HG02973 (cell line): ENCODE measurements at regions not wholly inside any gene's neighbourhood (a gene's known extent, or its start where the extent isn't known, plus 50 kb on each side); places are given as distances from the start of the nearest gene placed in this dataset.

ENCODE experiments used
- ATAC-seq: cut with Tn5 transposase; IDR thresholded peaks from one replicate; pipeline ENCODE4 v1.9.1; 2021; ENCODE audit warnings: moderate library complexity; ENCODE audit not compliant: unreplicated experiment

DNA sequence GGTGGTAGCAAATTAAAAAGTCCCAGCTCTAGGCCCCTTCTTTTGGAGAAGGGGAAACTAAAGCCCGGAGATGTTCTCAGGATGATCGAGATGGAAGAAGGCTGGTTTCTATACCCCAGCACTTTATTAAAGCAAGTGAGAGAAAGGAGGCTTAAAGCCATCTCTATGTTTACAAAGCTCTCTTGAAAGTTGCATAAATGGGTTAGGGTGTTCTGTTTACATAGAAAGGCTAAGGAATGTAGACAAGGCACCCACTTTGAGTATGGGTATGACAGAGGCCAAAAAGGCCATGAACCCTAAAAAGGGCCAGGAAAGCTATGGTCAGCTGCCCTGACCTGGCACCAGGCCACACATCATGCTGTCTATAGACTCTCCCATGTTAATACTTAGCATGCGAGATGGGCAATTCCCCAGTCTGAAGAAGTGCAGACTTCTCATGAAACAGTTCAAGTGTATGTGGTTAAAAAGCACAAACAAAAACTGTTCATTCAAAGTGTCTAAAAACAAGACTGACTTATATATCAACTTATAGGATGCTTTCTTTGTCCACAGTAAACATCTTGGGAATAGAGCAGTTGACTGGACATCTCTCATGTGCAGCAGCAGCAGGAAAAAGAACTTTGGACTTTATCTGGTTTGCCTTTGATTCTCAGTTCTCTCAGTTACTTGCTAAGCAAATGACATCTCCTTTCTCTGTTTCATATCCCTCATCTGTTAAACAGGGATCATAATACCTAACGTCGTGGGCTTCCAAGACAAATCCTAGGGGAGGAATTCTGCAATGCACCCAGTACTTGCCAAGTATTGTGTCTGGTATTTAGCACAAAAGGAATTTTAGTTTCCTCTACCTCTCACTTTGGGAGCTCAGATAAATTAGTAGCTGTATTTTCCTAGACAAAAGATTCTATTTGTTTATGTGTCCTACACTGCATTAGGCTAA, 521.6 kb downstream of the PLPP3 start:
- ATAC-seq: no peak

DNA sequence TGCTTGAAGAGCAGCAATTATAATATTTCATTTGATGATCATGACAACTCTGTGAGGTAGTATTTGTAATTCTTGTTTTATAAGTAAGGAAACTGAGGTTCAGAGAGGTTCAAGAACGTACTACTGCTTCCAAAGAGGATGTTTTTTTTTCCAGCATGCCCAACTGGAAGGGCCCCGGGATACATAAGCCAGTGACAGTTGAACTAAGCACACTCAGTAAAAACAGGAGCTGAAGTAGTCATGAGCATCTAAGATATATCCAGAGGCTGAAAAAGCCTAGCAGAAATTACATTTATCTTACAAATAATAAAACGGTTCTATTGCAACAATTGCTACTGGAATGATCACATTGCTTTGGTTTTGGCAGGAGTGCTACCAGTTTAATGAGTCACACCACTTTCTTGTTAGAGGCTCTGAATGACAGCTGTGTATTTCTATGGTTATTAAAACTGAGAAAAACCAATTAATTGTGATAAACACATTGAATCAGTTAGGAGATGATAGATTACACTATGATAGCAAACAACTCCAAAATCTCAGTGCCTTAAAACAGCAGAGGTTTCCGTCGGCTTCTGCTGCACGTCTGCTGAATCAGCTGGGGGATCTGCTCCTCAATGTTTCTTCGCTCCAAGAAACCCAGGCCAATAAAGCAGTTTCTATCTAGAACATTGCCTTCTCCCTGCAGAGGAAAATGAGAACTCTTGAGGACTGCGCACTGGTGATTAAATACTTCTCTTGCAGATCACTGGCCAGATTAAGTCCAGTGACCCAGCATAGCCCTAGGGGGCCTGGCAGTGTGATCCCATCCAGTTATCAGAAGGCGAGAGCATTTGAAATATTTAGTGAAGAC, 522.7 kb downstream of the PLPP3 start:
- no peak for ATAC-seq

DNA sequence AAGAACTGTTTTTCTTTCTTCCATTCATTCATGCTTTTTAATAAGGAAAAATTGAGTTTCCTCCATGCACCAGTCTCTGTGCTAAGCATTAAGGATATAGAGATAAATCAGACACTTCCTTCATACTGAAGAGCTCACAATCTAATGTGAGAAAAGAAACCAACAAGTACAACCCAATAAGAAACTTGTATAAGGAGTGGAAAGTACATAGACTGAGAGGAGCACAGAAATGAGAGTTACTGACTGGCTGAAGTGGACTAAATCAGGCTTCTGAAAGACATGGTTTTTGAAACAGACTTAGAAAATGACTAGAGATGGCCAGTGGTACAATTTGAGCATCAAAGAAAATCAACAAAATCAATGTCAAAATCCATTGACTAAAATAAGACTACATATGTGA, 524.4 kb downstream of the PLPP3 start:
- no peak for ATAC-seq

DNA sequence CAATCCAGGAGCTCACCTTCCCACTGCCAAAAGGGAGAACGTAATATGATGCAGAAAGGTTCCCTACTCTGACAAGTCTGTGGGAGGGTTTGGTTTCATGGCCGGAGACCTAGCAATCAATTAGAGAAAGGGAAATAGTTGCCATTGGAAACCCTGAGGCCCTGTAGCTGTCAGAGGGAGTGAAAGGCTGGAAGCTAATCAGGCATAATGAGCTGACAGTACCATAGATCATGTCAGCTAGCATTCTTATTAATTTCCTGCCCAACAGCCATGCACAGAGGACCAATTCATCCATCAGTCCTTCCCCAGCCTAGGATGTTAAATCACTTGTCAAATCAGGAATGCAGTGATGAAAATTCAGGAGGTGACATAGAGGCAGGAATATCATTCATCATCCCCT, 527.3 kb downstream of the PLPP3 start:
- ATAC-seq: no peak

DNA sequence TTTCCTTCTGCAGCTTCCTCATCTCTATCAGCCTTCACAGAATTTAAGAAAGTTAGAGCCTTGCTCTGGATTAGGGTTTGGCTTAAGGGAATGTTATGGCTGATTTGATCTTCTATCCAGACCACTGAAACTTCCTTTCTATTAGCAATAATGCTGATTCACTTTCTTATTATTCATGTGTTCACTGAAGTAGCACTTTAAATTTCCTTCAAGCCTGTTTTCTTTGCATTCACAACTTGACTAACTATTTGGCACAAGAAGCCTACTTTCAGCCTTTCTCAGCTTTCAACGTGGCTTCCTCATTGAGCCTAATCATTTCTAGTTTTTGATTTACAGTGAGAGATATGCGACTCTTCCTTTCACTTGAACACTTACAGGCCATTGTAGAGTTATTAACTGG, 528.5 kb downstream of the PLPP3 start:
- no peak for ATAC-seq

DNA sequence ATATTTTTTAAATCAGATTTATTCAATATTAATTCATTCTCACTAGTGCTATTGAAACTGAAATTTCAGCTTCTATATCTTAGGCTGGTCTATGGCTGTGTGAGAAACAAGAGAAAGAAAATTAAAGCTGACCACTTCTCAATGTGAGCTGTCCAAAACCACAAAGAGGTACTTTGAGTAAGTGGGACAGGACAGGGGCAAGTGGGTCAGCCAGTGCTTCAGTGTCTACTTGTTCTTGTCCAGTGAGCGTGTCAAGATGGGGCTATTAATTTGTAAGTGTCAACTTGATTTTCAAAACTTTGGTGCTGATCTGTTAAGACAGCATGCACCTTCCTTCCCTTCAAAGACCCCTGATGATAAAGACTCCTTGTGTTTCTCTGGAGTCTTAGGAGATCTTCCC, 533.9 kb downstream of the PLPP3 start:
- no peak for ATAC-seq

DNA sequence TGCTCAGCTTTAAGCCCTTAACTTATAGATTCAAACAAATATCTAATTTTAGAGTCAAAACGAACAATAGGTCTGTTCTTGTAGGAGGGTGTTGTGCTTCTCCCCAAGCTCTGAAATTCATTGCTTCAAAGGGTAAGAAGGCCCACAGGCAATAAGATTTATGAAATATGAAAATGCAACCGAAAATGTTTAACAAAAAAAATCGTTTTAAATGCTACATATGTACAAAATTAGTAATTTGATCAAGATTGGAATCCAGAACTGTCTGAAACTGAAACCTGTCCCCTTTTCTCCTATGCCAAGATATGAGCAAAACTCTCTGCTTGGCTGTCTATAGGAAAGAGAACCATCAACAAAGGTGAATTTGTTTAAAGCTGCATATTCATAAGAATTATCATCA, 534.3 kb downstream of the PLPP3 start:
- ATAC-seq: no peak

DNA sequence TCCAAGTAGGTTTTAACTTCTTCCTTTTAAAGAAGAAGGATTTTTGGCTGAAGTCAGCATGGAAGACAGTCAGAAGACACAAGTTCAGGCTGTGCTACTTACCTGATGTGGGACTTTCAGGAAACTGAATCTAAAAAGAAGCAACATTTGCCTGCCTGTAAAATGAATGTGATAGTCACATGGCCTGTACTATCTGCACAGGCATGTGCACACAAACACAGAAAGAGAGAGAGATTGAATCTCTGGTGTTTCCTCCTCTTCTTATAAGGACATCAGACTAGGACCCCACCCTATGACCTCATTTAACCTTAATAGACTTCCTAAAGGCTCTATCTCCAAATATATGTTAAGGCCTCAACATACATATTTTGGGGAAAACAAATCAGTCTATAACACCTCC, 542.9 kb downstream of the PLPP3 start:
- ATAC-seq: no peak

DNA sequence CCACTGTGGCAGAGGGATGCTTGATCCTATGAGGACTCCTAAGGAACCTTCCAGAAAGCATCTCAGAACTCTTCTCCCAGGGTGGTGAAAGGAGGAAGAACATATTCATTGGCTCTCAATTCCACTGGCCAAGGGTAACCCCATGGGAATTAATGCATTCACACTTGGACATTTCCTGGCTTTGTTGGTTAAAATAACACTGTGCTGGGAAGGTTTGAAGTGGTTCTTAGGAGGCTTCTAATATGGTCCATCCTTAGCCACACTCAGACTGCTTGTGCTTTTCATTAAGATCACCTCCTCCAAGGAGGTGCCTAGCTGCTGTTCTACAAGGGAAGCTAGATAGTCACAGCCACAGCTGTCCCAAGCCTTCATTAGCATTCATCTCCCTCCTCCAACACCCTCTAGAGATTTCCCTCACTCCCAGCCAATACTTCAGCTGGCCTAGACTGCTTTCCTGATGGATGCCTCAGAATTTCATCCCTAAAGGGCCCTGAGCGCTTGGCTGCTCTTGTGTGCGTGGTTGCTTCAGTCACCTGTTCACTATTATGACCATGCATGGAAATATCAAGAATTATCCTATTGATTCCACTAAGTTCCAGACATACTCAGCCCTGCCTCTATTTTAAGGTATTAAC, 544.4 kb downstream of the PLPP3 start:
- no peak for ATAC-seq

DNA sequence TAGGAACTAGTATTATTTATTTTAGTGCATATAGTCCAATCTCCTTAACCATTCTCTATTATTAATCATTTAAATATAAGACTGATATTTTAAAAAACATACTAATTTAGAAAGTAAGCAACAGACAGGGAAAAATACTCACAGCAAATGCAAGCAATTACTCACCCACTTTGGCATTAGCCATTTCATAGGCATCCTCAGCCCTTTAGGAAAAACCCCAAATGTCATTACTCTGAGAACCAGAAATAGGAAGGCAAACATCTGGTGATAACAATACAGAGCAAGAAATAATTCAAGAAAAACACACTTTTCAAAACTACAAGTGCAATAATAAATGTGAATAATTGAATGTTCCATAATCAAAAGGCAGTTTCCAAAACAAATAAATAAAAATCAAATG, 545.1 kb downstream of the PLPP3 start:
- ATAC-seq: no peak

DNA sequence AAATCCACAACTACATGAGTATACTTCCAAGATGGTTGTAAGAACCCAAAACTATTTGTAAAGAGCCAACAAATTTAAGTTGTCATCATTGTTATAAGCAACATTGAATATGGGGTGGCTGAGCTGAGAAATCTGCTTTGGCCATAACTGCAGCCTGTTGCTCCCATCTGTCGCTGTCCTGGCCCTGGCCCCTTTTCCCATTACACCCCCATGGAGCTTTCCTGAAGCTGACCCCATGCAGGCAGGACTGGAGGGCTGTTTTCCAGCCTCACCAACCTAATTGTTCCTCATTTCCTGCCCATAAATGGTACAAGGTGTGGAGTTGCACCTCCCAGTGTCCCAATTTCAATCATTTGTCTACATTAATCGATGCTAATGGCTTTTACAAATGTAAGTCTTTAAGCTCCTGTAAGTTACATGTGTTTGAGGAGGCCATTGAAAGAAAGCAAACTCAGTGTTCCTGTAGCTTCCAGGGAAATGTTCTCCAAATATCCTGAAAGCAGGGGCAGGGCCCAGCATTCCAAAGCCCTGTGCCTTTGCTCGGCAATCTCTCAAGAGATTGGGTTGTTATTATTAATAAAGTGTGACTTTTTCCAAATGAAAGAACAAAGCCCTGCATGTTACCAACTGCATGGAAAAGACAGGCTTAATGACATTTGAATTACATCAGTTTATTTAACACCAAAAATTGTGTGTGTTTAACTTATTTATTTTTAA, 545.9 kb downstream of the PLPP3 start:
- no peak for ATAC-seq

DNA sequence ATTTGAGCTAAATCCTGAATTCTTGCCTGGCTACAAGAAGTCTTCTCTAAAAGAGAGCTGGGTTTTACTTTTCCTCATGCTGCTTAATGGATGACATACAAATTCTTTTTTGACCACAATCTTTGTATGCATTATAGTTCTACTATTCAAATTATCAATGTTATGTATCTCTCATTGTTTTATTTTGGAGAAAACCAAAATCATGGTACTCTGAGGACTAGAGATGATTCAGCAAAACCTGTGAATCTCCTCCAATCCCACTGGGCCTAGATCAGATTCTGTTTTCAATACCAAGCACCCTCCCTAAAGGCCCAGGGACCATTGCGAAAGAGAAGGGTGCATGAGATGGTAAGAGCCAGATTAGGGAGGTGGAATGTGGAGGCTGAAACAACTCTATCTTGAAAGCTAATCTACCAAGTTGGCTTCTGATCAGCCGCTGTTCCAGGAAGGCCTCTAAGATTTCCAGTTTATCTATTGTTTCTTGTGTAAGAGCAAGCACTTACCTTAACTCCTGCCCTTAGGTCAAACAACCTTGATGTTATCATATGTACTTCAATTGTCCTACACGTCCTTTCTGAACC, 547.2 kb downstream of the PLPP3 start:
- ATAC-seq: no peak

DNA sequence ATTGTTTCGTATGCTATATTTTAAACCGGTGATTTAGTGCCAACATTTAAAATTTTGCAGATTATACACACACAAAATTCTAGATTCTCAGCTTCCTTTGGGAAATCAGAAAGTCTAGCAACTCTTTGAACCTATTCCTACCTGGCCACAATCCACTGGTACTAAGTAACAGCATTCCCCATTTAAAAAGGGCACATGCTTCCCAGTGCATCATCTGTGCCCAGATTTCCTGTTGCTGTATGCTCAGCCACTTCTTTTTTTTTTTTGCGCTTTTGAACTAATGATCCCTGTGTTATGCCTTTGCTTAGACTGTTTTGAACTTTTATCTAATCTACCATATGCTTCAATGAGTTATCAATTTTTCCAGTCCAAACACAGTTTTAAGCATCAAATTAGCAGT, 548.4 kb downstream of the PLPP3 start:
- ATAC-seq: no peak

DNA sequence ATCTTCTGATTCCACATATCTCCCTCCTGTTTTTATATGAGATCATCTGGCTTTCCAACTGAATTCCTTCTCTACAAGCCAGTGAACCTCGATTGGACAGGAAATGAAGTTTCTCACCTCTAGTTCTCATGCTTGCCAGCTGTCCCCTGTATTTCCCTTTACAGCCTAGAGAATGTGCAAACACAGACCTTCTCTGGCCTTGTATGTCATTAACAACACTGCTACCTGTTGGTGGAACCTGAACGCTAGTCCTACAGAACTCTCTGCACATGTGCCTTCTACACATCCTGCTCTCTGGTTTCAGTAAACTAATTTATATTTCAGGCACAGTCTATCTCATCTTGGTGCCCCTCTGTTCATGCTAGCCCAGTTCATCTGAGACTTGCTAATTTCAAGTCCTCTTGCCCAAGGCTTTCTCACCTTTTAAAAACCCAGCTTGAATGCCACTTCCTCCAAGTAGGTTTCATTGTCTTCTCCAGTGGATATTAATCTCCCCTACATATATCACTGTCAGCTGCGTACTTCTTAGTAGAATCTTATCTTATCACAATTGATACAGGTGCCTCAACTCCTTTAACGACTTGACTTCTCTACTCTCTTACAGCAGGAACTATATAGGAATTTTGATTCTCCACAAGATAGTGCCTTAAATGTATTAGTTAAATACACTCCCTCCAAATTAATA, 549.9 kb downstream of the PLPP3 start:
- no peak for ATAC-seq

DNA sequence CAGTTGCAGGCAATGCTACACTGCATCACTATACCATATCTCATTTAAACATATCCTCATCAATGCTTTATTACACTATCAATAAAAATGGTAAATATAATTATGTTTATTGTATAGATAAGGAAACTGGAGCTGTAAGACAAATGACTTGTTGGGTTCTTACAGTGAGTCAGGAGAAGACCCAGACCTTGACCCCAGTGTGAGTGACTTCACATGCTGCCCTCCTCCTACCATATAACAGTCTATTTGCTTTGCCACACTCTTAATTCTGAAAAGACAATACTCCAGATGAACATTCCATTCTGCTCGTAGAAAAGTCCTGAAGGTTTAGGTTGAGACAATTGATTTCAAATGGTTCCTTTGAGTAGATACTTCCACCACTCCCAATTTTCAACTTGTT, 550.5 kb downstream of the PLPP3 start:
- no peak for ATAC-seq

DNA sequence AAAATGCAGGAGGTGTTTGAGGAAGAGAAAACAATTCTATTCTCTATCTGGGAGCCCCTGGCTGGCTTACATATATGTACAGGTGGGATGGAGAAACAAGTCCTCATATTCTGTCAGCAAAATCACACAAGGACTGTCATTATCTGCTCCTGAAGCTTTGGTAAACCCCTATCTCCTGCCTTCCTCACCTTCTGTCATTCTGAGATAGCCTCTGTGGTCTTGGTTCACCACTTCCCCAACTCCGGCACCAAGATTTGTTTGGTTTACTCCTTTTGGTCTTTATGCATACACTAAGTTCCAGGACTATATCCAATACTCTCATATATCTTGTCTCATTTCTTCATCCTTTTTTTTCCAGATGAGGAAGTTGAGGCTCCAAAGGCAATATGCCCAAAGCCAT, 551.1 kb downstream of the PLPP3 start:
- no peak for ATAC-seq

DNA sequence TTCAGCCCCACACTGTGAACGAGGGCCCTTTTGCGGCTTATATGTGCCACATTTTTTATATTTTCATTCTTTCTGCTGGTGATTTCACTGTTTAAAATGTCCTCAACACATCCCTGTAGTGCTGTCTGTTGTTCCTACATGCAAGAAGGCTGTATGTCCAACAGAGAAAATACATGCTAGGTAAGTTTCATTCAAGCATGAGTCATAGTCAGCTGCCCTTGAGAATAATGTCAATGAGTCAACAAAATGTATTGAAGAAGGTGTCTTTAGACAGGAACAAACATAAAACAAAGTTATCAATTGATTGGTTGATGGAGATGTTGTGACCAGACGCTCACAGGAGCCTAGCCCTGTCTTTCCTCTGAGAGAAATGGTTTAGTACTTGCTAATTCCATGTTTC, 553.4 kb downstream of the PLPP3 start:
- ATAC-seq: no peak

DNA sequence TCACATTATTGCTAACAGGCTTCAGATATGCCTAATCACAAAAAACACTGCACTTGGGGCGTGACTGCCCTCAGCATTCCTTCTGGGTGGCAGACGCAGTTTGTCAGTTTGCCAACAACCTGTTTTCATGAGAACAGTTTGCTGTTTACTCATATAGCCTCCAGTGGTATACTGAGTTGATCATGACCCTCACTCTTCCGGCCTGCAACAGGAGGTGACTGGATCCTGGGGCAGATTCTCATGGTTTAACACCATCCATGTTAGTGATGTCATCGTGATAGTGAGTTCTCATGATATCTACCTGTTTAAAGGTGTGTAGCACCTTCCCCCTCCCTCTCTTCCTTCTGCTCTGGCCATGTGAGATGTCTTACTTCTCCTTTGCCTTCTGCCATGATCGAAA, 555.2 kb downstream of the PLPP3 start:
- ATAC-seq: no peak

DNA sequence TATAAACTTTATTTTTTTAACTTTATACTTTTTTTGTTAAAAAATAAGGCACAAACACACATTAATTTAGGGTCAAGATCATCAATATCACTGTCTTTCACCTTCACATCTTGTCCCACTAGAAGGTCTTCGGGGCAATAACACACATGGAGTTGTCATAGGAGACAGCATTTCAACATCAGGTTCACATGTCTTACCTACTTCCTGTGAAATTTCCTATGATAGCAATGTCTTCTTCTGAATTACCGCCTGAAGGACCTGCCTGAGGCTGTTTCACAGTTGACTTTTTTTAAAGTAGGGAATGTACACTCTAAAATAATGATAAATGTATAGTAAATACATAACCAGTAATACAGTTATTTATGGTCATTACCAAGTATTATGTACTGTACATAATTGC, 559.4 kb downstream of the PLPP3 start:
- no peak for ATAC-seq

DNA sequence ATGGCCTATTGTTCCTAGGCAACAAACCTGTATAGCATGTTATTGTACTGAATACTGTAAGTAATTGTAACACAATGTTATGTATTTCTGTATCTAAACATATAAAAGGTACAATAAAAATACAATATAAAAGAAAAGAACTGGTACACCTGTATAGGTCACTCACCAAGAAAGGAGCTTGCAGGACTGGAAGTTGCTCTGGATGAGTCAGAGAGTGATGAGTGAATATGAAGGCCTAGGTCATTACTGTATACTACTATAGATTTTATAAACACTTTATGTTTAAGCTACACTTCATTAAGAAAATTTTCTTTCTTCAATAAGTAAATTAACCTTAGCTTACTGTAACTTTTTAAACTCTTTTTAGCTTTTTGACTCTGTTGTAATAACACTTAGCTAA, 559.9 kb downstream of the PLPP3 start:
- no peak for ATAC-seq
